Nephron progenitor cell (in vitro differentiated cells): ENCODE measurements at regions not wholly inside any gene's neighbourhood (a gene's known extent, or its start where the extent isn't known, plus 50 kb on each side); places are given as distances from the start of the nearest gene placed in this dataset.

Experiments used
- DNase-seq: peaks from one replicate; pipeline ENCODE4 v3.0.0; 2021
- H3K27ac Mint-ChIP-seq: 2 replicates; pipeline ENCODE4 v1.8.0; 2021; ENCODE audit warnings: mild to moderate bottlenecking, moderate library complexity, mixed read lengths
- H3K27me3 Mint-ChIP-seq: 2 replicates; pipeline ENCODE4 v1.8.0; 2021; ENCODE audit warnings: mild to moderate bottlenecking, low read depth, mixed read lengths; ENCODE audit not compliant: poor library complexity
- H3K36me3 Mint-ChIP-seq: 2 replicates; pipeline ENCODE4 v1.8.0; 2021; ENCODE audit warnings: low read depth, mixed read lengths
- H3K4me1 Mint-ChIP-seq: 2 replicates; pipeline ENCODE4 v1.8.0; 2021; ENCODE audit warnings: mixed read lengths
- H3K4me3 Mint-ChIP-seq: 2 replicates; pipeline ENCODE4 v1.8.0; 2021; ENCODE audit warnings: mild to moderate bottlenecking, moderate library complexity, mixed read lengths
- H3K9me3 Mint-ChIP-seq: 2 replicates; pipeline ENCODE4 v1.8.0; 2021; ENCODE audit warnings: mild to moderate bottlenecking, moderate library complexity, mixed read lengths
- CTCF ChIP-seq: fragments of 200-600 bp; sonication (generic); IDR thresholded peaks from 2 replicates; pipeline ENCODE4 v1.5.0; 2021; ENCODE audit warnings: antibody characterized with exemption

GRCh38 chr22:48181263-48181955, 1419.0 kb downstream of the TBC1D22A start:
- H3K4me1 Mint-ChIP-seq = peaks cover 39% of the 10 kb centered on the region
- H3K4me3 Mint-ChIP-seq = no peak overlapping the region

GRCh38 chr22:48180631-48181030, 1418.2 kb downstream of the TBC1D22A start:
- no peak for TF ChIP-seq CTCF
- no peak for DNase-seq
- H3K27me3 Mint-ChIP-seq = peaks cover 26% of the 10 kb centered on the region
- no peaks in the 10 kb centered on the region for H3K36me3 Mint-ChIP-seq
- no peak overlapping the region for H3K4me3 Mint-ChIP-seq
- peaks cover 33% of the 10 kb centered on the region for H3K4me1 Mint-ChIP-seq
- peaks cover 4% of the 10 kb centered on the region for H3K9me3 Mint-ChIP-seq
- no peak overlapping the region for H3K27ac Mint-ChIP-seq

More at GRCh38 chr22:48181263-48181955, 1419.0 kb downstream of the TBC1D22A start:
- DNase-seq = no peak
- Mint-ChIP-seq H3K27me3 (peaks cover 18% of the 10 kb centered on the region), H3K36me3 (no peaks in the 10 kb centered on the region), H3K27ac (no peak overlapping the region), H3K9me3 (peaks cover 4% of the 10 kb centered on the region)
- TF ChIP-seq CTCF = no peak

GRCh38 chr22:48179571-48180546, 1417.4 kb downstream of the TBC1D22A start:
- H3K36me3 Mint-ChIP-seq = no peaks in the 10 kb centered on the region
- no peak for TF ChIP-seq CTCF
- H3K27ac Mint-ChIP-seq = no peak overlapping the region
- DNase-seq = no peak
- H3K9me3 Mint-ChIP-seq = peaks cover 4% of the 10 kb centered on the region
- H3K27me3 Mint-ChIP-seq = peaks cover 32% of the 10 kb centered on the region
- H3K4me1 Mint-ChIP-seq = peaks cover 28% of the 10 kb centered on the region
- H3K4me3 Mint-ChIP-seq = no peak overlapping the region

GRCh38 chr22:48178536-48178935, 1416.1 kb downstream of the TBC1D22A start:
- Mint-ChIP-seq H3K4me3 (no peak overlapping the region), H3K27ac (no peak overlapping the region), H3K27me3 (peaks cover 35% of the 10 kb centered on the region), H3K4me1 (peaks cover 23% of the 10 kb centered on the region), H3K9me3 (no peaks in the 10 kb centered on the region), H3K36me3 (no peaks in the 10 kb centered on the region)
- TF ChIP-seq CTCF = no peak
- no peak for DNase-seq

- no peak overlapping the region for H3K27ac Mint-ChIP-seq
Observed at GRCh38 chr22:48177631-48178030, 1415.2 kb downstream of the TBC1D22A start.

More at GRCh38 chr22:48177631-48178030, 1415.2 kb downstream of the TBC1D22A start:
- DNase-seq = no peak
- H3K27me3 Mint-ChIP-seq = peaks cover 35% of the 10 kb centered on the region
- no peaks in the 10 kb centered on the region for H3K9me3 Mint-ChIP-seq
- no peak overlapping the region for H3K4me3 Mint-ChIP-seq
- H3K4me1 Mint-ChIP-seq = peaks cover 17% of the 10 kb centered on the region
- no peaks in the 10 kb centered on the region for H3K36me3 Mint-ChIP-seq
- no peak for TF ChIP-seq CTCF
